Glomerular visceral epithelial cell (primary cell): ENCODE measurements at regions not wholly inside any gene's neighbourhood (a gene's known extent, or its start where the extent isn't known, plus 50 kb on each side); places are given as distances from the start of the nearest gene placed in this dataset.
"Not testable (repeated sequence)": the region's sequence is repeated elsewhere in the genome, so short reads cannot be mapped to it uniquely, and the experiment has no call there.

Experiments used
- DNase-seq: peaks from one replicate; pipeline ENCODE4 v3.0.0-alpha.2; 2016; ENCODE audit errors: extremely low spot score

DNA sequence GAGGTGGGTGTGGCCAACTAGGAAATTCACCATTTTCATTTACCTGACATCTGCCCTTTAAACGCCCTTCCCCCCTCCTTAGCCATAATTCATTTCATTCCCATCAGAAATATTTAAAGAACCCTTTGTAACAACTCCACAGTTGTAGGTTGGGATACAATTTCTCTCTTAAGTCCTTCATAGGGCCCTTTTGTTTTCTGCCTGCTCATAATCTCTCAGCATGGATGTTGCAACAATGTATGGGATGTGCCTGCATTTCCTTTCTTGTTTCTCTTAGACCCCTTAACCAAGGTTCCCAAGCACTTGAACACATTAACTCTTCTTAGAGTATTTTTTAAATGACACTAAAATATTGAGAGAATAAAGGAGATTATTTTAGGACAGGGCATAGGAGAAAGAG, 51.7 kb upstream of the MYO10 start:
- DNase-seq: no peak

GRCh38 chr5:16990817-16991520, 54.9 kb upstream of the MYO10 start:
- not testable (repeated sequence) for DNase-seq

DNA sequence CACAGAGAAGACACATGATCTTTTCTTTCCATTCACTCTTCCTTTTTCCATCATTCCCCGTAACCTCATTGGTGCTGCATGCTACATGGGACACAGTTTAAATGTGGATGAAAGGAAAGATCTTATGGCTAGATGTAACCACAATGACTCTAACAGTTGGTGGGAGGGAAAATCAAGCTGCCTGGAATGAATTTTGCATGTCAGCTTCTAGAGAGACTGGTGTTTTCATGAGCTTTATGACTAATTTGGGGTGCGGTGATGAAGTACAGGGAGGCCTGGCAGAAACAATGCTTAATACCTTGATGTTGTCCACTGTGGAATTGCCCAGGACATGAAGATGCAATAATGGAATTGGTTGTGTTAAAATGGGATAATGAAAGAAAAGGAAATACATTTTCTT, 55.9 kb upstream of the MYO10 start:
- peak; percentile 73 for DNase-seq

DNA sequence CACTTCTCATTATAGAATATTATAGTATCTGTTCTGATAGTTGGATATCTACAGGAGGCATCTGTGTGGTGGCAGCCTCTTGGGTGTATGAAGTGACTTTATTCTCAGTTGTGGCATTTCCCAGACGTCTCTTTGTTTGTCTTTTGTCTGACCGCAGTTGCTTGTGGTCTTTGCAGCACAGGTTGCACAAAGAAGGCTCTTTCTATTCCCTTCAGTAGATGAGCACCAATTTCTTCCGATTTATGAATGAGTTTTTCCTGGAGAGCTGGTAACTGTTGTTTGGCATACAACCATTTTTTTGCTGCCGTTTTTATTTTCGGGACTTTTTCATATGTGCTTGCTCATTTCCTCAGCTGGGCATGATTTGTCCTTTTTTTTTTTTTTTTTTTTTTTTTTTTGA, 56.4 kb upstream of the MYO10 start:
- DNase-seq: peak; percentile 56

DNA sequence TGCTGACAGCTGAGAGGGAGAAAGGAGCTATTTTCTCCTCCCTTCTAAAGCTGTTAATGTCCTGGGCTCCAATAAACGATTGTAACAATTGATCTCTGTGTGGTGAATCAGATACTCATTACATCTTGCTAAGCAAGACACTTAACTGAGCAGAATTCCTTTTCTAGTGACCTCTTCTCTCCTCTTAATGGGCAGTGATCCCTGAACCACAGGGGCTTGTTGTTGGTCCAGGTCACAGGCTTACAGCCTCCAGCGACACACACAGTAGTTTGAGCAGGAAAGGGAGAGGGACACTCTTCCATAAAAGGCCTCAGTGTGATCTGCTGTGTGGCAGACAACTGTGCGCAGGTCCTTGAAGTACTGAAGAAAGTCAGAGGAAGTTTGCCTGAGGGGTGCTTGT, 58.5 kb upstream of the MYO10 start:
- DNase-seq: no peak

- no peak for DNase-seq
Observed at GRCh38 chr5:16995372-16995771, 59.3 kb upstream of the MYO10 start.

DNA sequence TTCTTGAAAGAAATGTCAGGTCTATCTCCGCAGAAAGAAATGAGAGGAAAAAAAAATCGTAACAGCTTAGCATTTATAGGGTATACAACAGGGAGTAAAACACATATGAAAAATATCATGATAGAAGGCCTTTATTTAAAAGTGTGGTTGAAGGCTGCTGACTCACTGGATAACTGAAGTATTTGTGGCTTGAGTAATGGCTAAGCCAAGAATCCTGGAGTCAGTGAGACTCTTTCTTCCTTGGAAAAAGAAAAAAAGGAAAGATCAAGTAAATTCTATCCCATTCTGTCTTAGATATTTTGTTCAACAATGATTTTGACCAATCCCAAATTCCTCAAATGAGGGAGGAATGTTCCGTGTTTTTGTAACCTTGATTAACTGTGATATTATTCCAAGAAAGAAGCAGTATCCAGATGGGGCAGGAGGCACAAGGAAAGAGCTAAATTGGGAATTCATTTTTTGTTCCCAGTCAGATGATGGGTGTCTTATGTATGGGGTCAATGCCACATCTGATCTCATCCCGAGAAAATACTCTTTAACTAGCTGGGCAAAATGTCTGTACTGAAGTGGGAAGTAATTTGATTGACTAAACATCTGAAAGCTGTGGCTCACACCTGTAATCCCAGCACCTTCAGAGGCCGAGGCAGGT, 64.3 kb upstream of the MYO10 start:
- DNase-seq: peak; percentile 93

DNA sequence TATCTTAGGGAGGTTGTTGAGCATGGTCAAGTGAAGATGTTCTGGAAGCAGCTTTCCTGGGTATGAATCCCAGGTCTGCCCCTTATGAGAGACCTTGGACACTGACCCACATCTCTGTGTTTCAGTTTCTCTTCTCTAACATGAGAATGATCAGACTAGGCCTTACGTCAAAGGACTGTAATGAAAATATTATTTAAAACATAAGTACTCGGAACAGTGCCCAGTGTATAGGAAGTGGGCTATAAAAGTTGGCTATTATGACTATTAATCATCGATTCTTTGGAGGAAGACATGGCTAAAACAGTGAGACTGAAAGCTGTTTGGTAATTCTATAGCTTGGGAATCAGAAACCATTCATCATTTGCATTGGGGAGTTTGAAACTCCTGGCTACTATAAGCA, 65.3 kb upstream of the MYO10 start:
- no peak for DNase-seq

DNA sequence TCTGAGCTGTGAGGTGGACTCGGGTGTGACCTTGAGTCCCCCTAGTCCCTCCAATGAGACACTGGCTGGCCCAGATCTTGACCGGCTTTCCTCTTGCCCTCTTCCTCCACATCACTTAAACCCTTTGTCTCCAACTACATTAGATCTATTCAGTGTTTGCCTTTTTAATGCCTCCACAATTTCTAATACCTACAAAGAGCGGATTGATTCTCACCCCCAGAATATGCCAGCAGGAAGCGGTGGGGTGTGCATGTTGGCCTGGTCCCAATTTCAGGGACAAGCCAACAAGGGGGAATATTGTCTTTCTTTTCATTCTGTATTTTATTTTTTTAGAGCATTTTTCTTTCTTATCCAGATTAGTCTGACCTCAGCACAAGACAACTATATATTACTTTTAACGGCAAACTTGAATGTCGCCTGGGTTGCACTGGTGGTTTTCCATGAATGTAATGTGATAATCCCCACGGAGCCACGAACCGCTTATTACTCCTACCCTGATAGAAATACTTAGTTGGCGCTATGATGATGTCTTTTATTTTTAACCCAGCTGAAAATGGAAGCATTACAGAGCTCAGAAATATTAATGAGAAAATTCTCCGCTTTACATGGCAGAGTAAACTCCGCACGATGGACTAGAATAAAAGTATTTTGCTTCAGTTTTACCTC, 68.5 kb upstream of the MYO10 start:
- no peak for DNase-seq

GRCh38 chr5:17005107-17005828, 69.2 kb upstream of the MYO10 start:
- DNase-seq: no peak

DNA sequence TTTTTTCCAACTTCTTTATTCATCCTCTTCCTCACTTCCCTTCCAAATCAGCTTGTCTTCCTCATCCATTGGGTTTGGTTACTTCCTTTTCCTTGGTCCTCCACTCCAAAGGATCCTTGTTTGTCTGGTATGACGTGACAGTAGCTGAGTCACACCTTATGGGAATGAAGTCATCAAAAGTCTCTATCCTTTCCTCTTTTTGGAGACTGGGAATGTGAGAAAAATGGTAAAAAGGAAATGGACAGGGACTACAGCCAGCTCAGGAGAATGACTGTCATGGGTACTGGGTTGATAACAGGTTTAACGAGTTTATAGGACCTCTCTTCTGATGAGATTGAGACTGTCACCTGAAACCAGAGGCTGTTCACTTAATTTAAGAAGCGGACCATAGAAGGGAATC, 76.2 kb upstream of the MYO10 start:
- DNase-seq: no peak

- DNase-seq: no peak
Observed at GRCh38 chr5:17014686-17015085, 78.6 kb upstream of the MYO10 start.

DNA sequence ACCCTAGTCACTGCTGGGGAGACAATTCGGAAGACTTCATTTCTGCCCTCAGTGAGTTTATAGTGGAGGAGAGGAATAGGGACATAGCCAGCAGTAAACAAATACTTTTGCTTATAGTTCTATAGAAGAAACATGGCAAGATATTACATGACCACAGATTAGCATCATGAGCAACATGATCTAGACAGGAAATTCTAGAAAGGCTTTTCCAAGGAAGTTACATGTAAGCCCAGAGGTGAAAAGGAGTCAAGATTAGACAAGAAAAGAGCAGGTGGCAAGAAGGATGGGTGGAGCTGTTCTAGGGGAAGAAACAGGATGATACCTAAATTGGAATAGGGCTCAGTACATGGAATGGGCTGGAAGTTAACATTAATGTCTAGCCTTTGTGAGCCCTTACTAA, 82.8 kb upstream of the MYO10 start:
- no peak for DNase-seq

DNA sequence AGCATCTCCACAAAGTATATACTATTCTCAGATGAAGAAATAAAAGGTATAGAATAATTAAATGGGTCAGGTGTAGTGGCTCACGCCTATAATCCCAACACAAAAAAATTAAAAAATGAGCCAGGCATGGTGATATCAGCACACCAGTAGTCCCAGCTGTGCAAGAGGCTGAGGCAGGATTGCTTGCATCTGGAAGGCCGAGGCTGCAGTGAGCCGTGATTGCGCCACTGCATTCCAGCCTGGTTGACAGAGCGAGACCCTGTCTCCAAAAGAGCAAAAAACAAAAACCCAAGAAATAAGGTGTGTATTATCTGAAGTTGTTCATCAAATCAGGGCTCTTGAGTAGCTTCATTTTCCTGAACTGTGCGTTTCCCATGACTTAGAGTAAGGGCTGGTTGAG, 83.2 kb upstream of the MYO10 start:
- DNase-seq: no peak

DNA sequence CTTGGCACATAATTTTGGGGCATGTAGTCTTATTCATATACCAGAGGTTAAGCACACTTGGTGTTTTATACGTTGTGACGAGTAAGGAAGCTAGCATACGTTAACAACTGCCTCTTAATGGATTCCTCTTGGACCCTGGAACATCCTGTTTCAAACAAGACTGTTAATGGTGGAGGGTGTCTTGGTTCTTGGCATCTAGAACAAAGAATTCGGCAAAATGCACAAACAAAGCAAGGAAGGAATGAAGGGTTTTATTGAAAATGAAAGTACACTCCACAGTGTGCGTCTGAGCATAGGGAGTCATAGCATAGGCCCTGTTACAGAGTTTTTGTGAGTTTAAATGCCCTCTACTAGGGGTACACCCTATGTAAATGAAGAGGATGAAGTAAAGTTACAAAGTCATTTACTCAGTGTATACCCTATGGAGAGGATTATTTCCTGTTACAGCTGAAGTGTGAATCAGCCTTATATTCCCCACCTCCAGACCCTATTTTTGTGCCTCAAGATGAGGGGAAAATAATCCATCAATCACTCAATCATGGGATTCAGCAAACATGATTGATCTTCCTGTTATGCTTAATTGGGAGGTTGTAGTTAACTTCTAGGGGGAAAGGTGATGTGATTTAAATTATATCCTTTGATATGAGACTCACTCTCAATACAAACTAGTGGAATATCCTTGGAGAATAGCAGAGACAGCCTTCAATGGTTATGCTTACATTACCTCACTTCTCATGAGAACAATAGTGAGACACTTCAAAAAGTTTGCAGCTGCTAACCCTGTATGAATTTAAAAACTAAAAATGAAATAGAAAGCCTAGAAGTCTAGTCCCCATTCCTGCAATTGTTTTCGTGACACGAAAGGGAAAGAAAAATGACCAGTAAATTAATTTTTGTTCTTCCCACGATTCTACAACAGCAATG, 84.9 kb upstream of the MYO10 start:
- no peak for DNase-seq

GRCh38 chr5:17021602-17021932, 85.5 kb upstream of the MYO10 start:
- no peak for DNase-seq

- DNase-seq: no peak
Observed at GRCh38 chr5:17022296-17022695, 86.2 kb upstream of the MYO10 start.

- DNase-seq: peak; percentile 40
Observed at GRCh38 chr5:17024686-17025180, 88.6 kb upstream of the MYO10 start.

DNA sequence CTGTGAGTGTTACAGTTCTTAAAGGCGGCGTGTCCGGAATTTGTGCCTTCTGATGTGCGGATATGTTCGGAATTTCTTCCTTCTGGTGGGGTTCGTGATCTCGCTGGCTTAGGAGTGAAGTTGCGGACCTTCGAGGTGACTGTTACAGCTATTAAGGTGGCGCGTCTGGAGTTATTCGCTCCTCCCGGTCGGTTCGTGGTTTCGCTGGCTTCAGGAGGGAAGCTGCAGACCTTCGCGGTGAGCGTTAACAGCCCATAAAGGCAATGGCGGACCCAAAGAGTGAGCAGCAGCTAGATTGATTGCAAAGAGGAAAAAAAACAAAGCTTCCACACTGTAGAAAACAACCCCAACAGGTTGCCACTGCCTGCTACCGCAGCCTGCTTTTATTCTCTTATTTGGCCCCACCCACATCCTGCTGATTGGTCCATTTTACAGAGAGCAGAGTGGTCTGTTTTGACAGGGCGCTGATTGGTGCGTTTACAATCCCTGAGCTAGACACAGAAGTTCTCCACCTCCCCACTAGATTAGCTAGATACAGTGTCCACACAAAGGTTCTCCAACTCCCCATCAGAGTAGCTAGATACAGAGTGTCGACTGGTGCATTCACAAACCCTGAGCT, 95.7 kb upstream of the MYO10 start:
- not testable (repeated sequence) for DNase-seq

GRCh38 chr5:17032314-17032985, 96.4 kb upstream of the MYO10 start:
- DNase-seq: not testable (repeated sequence)
